Fibroblast of pulmonary artery (primary cell): ENCODE measurements at regions not wholly inside any gene's neighbourhood (a gene's known extent, or its start where the extent isn't known, plus 50 kb on each side); places are given as distances from the start of the nearest gene placed in this dataset.
"Not testable (repeated sequence)": the region's sequence is repeated elsewhere in the genome, so short reads cannot be mapped to it uniquely, and the experiment has no call there.

ENCODE experiments used
- DNase-seq: peaks from one replicate; pipeline ENCODE4 v3.0.0-alpha.2; 2010; ENCODE audit warnings: low read depth
- H3K4me3 ChIP-seq: replicated peaks from 2 replicates; pipeline ENCODE4 v1.5.1; 2011; ENCODE audit warnings: low read depth, mild to moderate bottlenecking, control low read depth, low read length, moderate library complexity
- CTCF ChIP-seq: IDR thresholded peaks from 2 replicates; pipeline ENCODE4 v1.5.1; 2011; ENCODE audit warnings: mild to moderate bottlenecking, control low read depth, low read length, inconsistent platforms; ENCODE audit errors: missing control alignments

DNA sequence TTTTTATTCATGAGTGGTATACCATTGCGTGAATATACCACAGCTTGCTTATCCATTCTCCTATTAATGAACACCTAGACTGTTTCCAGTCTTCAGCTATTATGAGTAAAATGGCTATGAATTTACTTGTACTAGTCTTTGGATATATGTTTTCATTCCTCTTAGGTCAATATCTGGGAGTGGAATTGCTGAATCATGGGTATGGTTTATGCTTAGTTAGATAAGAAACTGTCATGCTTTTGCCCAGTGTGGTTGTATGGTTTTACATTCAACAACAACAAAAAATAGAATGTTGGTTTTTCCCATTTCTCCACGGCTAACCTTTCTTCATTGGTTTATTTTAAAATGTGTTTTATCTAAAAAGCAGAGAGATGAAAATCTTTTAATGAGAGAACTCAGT is 308.3 kb downstream of the PHF14 start:
- no peak for TF ChIP-seq CTCF
- no peak overlapping the region for H3K4me3 ChIP-seq
- no peak for DNase-seq

- DNase-seq, H3K4me3 ChIP-seq: not testable (repeated sequence)
Measured at GRCh38 chr7:11283584-11283983, 309.9 kb downstream of the PHF14 start.

DNA sequence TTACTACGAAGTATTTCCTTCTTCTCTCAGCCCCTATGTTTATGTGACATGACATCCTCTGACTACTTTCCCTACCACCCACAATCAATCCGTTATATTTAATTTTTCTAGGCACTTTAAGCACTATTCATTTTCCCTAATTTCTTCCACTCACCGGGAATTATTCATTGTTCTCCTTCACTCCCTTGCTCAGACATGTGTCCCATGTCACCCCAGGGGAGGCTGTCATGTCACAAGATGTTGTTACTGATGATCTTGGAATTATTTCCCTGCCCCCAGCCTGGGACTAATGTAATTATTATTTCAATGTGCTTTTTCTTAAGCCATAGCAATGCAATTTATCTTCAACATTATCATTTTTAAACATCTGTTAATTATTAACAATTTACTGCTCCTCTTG is 317.2 kb downstream of the PHF14 start:
- H3K4me3 ChIP-seq = no peak overlapping the region
- no peak for TF ChIP-seq CTCF
- no peak for DNase-seq

DNA sequence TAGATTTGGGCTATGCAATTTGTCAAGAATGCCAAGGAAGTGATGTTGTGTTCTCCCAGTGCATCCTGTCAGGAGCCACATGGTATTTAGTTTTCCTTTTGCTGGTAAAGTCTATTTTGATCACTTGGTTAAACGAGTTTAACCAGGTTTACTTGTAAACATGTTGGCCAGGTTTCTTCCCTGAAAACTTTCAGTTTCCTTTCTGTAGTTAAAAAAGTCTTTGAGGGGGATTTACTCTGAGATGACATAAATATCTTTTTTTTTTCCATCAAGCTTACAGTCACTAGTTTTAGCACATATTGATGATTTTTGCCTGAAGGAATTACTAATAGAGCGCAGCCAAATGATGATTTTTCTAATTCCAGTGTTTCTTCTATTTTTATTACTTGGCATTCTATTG is 320.5 kb downstream of the PHF14 start:
- no peak for DNase-seq
- no peak overlapping the region for H3K4me3 ChIP-seq
- TF ChIP-seq CTCF = no peak

DNA sequence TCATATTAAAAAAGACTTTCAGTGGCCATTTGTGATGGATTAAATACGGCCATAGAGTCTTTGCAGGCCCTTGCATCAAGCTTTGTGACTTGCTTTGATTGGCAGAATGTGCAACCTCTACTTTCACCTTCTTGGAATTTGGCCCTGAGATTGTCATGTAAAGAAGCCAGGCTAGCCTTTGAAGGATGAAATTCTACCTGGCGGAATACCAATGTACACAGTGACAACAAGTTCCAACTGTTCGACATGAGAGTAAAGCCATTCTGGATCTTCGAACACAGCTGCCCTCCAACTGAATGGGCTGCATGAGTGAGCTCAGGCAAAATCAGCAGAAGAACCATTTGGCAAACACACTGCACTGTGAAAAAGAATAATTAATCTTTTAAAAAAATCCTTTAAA is 321.3 kb downstream of the PHF14 start:
- no peak overlapping the region for H3K4me3 ChIP-seq
- TF ChIP-seq CTCF = no peak
- no peak for DNase-seq

DNA sequence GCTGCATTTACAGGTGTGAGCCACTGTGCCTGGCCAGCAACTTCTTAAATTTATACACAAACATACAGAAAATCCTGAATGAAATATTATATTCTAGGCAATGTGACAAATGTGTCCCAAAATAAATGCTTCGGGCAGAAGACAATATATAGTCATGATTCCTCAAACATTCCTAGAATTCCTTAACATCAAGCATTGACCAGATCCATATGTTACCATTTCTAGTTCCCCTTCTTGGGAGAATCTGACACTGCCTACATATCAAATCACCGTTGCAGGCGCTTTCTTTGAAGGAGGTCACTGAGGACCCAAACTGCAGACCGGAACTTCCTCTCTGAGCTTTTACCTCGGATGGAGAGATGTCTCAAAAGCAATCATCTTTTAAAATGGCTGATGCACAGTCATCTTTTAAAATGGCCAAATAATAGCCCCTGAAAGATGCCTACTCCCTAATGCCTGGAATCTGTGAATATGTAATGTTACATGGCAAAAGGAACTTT is 323.5 kb downstream of the PHF14 start:
- TF ChIP-seq CTCF = no peak
- no peak overlapping the region for H3K4me3 ChIP-seq
- no peak for DNase-seq

DNA sequence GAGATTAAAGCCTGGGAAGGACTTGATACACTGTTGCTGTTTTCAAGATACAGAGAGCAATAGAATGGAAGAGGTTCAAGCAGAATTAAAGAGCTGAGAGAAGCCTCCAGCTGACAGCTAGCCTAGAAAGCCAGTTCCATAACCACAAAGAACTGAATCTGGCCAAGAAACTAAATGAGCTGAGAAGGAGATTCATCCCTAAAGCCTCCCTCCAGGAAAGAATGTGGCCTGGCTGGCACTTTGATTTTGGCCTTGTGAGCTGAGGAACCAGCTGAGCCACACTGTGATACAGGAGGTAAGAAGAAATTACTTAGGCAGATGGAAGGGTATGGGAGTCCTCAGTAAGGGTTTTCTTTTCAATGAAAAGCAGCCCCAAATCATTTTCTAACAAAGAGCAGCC is 324.1 kb downstream of the PHF14 start:
- no peak for DNase-seq

More for the DNA sequence above, 324.1 kb downstream of the PHF14 start:
- H3K4me3 ChIP-seq = no peak overlapping the region
- TF ChIP-seq CTCF = no peak
